Right atrium auricular region (tissue), 2 donors: ENCODE measurements at regions not wholly inside any gene's neighbourhood (a gene's known extent, or its start where the extent isn't known, plus 50 kb on each side); places are given as distances from the start of the nearest gene placed in this dataset.

Source experiments
- DNase-seq: peaks from one replicate; pipeline ENCODE4 v3.0.0-alpha.2; 2019; ENCODE audit warnings: low spot score
- H3K27ac ChIP-seq, 2 donors: fragments of 200-600 bp; sonication (generic); 1 replicate in 1 of 2; 2 replicates in 1 of 2; pipeline ENCODE4 v1.5.1; 2016 to 2019
- H3K27me3 ChIP-seq, 2 donors: fragments of 200-600 bp; sonication (generic); one replicate each; pipeline versions ENCODE4 v1.5.1 to v1.6.0; 2017 to 2019
- H3K36me3 ChIP-seq: fragments of 200-600 bp; sonication (generic); one replicate; pipeline ENCODE4 v1.5.1; 2016
- H3K4me1 ChIP-seq, 2 donors: fragments of 200-600 bp; sonication (generic); one replicate each; pipeline versions ENCODE4 v1.5.1 to v1.6.0; 2017 to 2019
- H3K4me3 ChIP-seq, 2 donors: fragments of 200-600 bp; sonication (generic); 1 replicate in 1 of 2; 2 replicates in 1 of 2; pipeline ENCODE4 v1.5.1; 2017 to 2019; ENCODE audit warnings: mild to moderate bottlenecking in 1 of 2, moderate library complexity in 1 of 2
- H3K9me3 ChIP-seq, 2 donors: fragments of 200-600 bp; sonication (generic); one replicate each; pipeline ENCODE4 v1.5.1; 2019
- TF ChIP-seq, protein P1 (sequence below), 2 donors: fragments of 200-600 bp; sonication (generic); IDR thresholded peaks; one replicate each; pipeline ENCODE4 v1.5.1; 2019; ENCODE audit warnings: antibody characterized with exemption in 2 of 2

- TF ChIP-seq, protein P1, sequence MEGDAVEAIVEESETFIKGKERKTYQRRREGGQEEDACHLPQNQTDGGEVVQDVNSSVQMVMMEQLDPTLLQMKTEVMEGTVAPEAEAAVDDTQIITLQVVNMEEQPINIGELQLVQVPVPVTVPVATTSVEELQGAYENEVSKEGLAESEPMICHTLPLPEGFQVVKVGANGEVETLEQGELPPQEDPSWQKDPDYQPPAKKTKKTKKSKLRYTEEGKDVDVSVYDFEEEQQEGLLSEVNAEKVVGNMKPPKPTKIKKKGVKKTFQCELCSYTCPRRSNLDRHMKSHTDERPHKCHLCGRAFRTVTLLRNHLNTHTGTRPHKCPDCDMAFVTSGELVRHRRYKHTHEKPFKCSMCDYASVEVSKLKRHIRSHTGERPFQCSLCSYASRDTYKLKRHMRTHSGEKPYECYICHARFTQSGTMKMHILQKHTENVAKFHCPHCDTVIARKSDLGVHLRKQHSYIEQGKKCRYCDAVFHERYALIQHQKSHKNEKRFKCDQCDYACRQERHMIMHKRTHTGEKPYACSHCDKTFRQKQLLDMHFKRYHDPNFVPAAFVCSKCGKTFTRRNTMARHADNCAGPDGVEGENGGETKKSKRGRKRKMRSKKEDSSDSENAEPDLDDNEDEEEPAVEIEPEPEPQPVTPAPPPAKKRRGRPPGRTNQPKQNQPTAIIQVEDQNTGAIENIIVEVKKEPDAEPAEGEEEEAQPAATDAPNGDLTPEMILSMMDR (IDR thresholded peaks at IDR 0.05): no peak
- Histone ChIP-seq H3K9me3 (no peaks in the 10 kb centered on the region), H3K36me3 (no peaks in the 10 kb centered on the region), H3K4me1 (peaks cover 0 to 41% of the 10 kb centered on the region in 2 donors), H3K27me3 (no peaks in the 10 kb centered on the region), H3K27ac (no peak overlapping the region), H3K4me3 (no peak overlapping the region)
- peak; percentile 82 for DNase-seq
Observed at GRCh38 chr11:126140926-126141280, 70.5 kb downstream of the RPUSD4 start.

- H3K9me3 ChIP-seq: no peaks in the 10 kb centered on the region
- TF ChIP-seq, protein P1 (IDR thresholded peaks at IDR 0.05): no peak
Observed at GRCh38 chr11:126140201-126140925, 71.1 kb downstream of the RPUSD4 start.

DNA sequence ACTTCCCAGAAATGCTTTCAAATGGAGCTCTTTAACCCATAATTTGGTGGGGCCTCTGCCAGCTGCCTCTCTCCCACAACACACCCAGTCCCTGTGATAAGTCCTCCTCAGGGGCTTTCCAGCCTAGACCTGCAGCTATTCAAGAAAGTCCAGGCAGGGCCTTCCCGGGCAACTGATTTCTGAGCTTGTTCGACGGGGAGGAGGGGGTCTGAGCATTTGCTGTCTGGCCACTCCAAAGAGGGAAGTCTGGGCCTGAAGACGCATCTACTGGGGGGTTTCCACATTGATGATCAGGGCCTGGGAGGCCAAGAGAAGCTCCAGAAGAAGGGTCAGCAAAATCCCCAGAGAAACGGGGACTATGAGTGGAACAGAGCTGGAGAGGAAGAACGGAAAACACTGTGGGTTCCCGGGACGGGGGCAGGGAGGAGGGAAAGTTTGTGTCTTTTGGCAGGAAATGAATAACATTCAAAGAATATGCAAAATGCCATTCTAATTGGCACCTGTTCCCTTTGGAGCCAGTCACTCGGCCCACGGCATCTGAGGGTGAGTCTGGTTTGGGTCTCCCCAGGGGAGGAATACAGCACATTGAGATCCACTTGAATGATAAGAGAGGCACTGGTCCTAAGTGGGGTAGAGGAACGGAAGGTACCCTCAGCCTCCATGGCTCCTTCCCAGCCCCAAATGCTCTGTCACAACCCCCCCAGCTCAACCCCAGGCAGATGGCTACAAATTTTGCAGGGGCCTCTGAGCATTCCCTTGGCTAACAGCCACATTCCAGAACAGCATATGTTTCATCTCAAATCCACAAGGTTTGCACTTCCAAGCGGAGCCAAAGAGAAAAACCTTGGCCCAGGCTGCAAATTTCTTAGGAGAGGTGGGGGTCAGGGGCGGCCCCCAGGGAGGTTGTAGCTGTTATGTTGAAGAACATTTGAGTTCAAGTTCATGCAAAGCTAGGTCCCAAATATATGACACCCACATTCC lies 72.0 kb downstream of the RPUSD4 start:
- no peak for DNase-seq
- no peak overlapping the region for H3K4me3 ChIP-seq
- peaks cover 0 to 41% of the 10 kb centered on the region in 2 donors for H3K4me1 ChIP-seq

More at GRCh38 chr11:126140201-126140925, 71.1 kb downstream of the RPUSD4 start:
- DNase-seq: no peak
- Histone ChIP-seq H3K36me3 (no peaks in the 10 kb centered on the region), H3K4me1 (peaks cover 0 to 41% of the 10 kb centered on the region in 2 donors), H3K27ac (no peak overlapping the region), H3K4me3 (no peak overlapping the region), H3K27me3 (no peaks in the 10 kb centered on the region)

GRCh38 chr11:126138636-126139035 lies 72.8 kb downstream of the RPUSD4 start:
- TF ChIP-seq, protein P1 (IDR thresholded peaks at IDR 0.05): no peak
- no peak for DNase-seq
- Histone ChIP-seq H3K27ac (no peak overlapping the region), H3K4me3 (no peak overlapping the region), H3K4me1 (peaks cover 0 to 41% of the 10 kb centered on the region in 2 donors), H3K36me3 (no peaks in the 10 kb centered on the region), H3K9me3 (no peaks in the 10 kb centered on the region), H3K27me3 (no peaks in the 10 kb centered on the region)

More for the DNA sequence above, 72.0 kb downstream of the RPUSD4 start:
- no peaks in the 10 kb centered on the region for H3K36me3 ChIP-seq
- peak overlapping the region in 1 of 2 donors; percentile 4 for H3K27ac ChIP-seq
- TF ChIP-seq, protein P1 (IDR thresholded peaks at IDR 0.05): no peak
- no peaks in the 10 kb centered on the region for H3K27me3 ChIP-seq
- H3K9me3 ChIP-seq: no peaks in the 10 kb centered on the region

DNA sequence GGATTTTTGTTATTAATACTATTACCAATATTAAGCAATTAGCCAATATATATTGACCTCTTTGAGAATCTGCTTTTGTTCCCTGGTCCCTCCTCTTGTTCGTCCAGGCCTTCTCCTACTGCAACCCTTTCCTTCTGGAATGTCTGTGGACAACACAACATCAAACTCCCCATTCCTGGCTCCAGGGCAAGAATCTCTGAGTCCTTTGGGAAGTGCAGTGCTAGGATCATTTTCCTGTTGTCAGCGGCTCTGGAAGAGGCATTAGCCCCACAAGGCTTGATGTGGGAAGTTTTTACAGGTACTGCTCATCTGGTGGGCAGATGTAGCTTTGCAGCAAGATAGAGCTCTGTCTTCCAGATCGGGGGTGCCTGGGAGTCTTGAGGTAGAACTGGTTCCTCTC lies 74.3 kb downstream of the RPUSD4 start:
- Histone ChIP-seq H3K4me1 (peaks cover 0 to 48% of the 10 kb centered on the region in 2 donors), H3K36me3 (no peaks in the 10 kb centered on the region), H3K27me3 (no peaks in the 10 kb centered on the region), H3K9me3 (no peaks in the 10 kb centered on the region), H3K27ac (no peak overlapping the region), H3K4me3 (no peak overlapping the region)
- TF ChIP-seq, protein P1 (IDR thresholded peaks at IDR 0.05): no peak
- no peak for DNase-seq
